NB4 (cell line): ENCODE measurements at regions not wholly inside any gene's neighbourhood (a gene's known extent, or its start where the extent isn't known, plus 50 kb on each side); places are given as distances from the start of the nearest gene placed in this dataset.

Source experiments
- CTCF ChIP-seq: IDR thresholded peaks from one replicate; pipeline ENCODE4 v1.5.1; 2012; ENCODE audit warnings: low read depth, low read length
- POLR2A ChIP-seq: IDR thresholded peaks from 2 replicates; pipeline ENCODE4 v1.6.1; 2011; ENCODE audit warnings: mild to moderate bottlenecking; ENCODE audit not compliant: insufficient read length; ENCODE audit errors: extremely low read depth

DNA sequence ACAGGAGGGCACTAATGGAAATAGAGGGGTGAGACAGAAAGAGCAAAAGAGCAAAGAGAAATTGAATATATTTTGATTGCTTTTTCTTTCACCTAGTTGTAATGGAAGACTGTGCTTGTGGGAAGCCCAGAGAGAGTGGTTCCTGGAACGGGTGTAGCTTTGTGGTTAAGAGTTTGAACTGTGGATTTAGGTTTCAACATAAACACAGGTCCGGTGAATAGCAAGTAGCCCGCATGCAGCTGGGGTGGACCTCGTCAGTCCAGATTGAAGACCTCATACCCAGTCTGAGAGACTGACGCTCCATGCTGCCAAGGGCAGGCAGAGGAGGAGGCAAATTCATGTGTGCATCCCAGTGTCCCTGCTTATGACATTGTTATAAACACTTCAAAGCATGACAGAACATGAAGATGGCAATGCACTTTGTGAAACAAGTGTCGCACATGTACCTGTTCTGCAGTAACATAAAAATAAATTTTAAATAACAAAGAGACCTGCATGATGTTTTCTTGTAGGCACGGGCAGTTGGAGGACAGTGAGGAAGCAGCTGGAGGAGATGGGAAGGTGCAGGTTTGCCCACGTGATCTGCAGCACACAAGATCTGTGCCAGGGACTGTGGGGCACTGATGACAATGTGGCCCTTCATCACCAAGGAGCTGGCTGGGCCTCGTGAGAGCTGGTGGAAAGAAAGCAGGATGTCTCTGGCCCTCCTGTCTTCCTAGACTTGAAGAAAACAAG is 220.5 kb upstream of the SSTR4 start:
- TF ChIP-seq POLR2A = no peak
- no peak for TF ChIP-seq CTCF
